GM19351 (cell line): ENCODE measurements at regions not wholly inside any gene's neighbourhood (a gene's known extent, or its start where the extent isn't known, plus 50 kb on each side); places are given as distances from the start of the nearest gene placed in this dataset.

ENCODE experiments used
- ATAC-seq: cut with Tn5 transposase; IDR thresholded peaks from one replicate; pipeline ENCODE4 v1.9.1; 2021; ENCODE audit warnings: mild to moderate bottlenecking, moderate library complexity; ENCODE audit not compliant: unreplicated experiment

GRCh38 chr10:128775743-128776142 lies 649.5 kb upstream of the MKI67 start:
- ATAC-seq, result no peak

DNA sequence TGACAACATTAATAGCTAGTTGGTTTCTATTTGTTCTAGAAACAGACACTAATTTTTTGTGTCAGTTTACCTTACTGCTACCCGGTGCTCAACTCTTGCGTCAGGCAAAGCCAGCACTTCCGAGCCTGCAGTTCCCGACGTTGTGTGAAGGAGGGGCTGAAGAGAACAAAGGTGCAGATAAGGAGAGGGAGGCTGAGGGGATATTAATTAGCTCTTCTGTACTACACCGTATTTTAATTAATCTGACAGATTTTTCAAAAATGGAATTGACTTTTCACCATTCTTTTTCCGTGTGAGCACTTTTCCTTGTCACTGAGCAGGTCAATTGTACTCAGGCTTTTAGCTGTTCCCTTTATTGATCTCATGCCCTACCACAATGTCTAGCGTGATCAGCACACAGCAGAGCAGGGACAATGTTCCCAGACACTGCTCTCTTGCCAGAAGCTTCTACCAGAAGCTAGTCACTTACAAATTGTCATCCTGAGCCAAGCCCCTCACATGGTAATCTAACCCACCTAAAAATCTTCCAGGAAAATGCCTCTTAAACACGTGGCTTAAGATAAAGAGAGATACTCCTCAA lies 650.5 kb upstream of the MKI67 start:
- ATAC-seq, result no peak

GRCh38 chr10:128777342-128777741 lies 651.1 kb upstream of the MKI67 start:
- no peak for ATAC-seq

- ATAC-seq, result no peak
Observed at GRCh38 chr10:128779416-128779815, 653.2 kb upstream of the MKI67 start.

DNA sequence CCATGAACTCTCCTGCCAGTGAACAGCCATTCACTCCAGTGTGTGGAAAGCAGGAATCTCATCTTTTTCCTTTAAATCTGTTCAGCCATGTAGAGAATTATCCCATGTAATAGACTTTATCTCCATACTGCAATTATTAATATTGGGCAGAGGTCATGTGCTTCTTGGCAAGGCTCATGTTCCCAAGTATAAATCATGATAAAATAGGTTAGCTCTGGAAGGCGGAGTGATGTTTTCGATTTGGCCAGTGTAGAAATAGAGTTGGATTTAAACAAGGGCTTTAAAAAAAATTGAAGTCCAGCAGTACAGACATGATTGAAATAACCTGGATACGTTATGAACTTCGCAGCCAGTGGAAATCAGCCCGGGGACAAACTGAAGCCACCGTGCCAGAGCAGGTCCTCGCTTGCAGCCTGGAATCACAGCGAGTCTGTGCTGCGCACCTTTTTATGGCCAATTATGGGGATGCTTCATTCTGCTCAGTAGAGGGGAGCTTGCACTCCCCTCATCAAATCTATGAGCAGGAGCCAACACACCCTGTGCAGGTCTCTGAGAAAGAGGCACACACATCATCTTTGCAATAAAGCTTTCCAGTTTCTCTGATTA lies 654.0 kb upstream of the MKI67 start:
- ATAC-seq, result no peak

DNA sequence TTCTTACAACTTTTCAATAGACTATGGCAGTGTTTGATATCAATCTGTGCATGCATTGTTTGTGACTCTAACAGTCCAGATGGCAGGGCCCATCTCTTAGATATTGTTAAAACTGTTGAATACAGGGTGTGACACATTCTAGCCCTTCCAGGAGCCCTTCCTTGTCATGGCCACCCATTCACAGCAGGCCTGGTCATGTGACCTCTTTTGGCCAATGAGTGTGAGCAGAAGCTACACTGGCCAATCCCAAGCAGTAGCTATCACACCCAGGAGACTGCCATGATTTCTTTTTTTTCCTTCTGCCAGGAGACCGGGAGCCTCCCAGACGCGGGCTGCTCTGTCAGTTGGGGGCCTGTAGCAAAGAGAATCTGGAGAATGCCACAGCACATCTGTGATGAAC lies 655.4 kb upstream of the MKI67 start:
- ATAC-seq, result no peak

- ATAC-seq, result no peak
Observed at GRCh38 chr10:128784444-128784843, 658.2 kb upstream of the MKI67 start.

DNA sequence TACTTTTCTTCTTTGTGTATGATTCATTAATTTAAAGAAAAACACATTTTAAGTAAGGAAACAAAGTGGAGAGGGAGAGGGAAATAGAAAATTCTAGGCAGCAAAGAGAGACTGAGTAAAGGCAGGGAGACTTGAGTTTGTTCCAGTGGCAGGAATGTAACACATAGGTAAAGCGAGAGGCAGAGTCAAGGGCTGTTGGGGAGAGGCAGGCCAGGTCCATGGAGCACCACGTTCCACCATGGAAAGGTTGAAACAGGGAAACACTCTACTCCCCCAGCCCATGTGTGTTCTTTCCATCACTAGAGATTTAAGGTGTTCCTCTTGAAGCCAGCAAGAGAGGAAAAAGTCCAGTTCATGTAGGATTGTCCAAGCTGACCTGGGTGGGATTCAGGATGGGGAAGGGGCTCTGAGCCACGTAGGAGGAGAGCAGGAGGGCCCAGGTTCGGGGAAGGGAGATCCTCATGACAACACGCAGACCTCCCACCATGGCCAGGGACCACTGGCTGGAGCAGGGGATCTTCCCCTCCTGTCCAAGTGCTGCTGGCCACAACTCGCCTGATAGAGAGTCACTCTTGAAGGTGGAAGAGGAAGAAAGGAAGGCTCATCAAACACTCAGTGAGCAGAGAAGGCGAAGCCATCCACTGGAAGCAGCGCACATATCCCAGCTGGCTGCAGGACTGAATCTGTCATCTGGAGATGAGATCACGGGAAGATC lies 666.4 kb upstream of the MKI67 start:
- ATAC-seq, result no peak

DNA sequence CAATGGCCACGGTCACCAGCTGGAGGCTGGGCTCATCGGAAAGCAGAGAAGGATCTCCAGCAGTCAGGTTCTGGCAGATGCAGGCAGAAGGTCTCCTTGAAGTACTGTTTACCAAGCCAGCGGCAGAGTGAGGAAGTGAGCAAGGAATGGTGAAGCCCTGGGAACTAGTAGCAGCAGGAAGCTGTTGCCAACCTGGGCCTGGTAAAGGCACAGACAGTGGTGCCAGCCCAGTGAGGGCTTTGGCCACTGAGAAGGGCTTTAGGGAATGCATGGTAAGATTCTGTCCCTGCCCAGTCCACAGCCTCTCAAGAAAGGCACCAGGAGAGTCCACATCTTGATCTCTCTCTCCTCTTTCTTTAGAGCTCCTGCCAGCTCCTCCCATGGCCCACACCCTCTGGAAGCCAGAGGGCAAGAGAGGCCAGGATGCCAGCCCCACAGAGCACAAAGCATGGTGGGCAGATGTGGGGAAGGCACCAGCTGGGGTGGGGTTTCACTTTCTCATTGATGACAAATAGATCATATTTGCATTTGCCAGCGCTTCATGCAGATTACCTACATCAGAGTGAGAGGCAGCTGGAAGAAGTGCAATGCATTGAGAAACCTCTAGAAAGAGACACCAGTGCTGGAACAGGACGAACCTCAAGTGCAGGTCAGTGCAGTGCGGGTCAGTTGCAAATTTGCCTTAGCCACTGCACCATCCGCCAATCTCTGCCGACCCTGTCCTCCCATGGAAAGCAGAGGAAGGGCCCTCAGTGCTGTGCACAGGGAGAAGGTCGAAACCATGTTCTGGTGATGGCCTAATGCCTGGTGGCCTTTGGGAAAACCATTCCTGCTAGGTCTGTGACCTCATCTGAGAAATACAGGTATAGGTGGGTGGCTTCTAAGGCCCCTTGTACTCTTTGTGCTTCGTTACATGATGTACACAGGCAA lies 667.8 kb upstream of the MKI67 start:
- no peak for ATAC-seq

GRCh38 chr10:128796396-128796912 lies 670.2 kb upstream of the MKI67 start:
- no peak for ATAC-seq

DNA sequence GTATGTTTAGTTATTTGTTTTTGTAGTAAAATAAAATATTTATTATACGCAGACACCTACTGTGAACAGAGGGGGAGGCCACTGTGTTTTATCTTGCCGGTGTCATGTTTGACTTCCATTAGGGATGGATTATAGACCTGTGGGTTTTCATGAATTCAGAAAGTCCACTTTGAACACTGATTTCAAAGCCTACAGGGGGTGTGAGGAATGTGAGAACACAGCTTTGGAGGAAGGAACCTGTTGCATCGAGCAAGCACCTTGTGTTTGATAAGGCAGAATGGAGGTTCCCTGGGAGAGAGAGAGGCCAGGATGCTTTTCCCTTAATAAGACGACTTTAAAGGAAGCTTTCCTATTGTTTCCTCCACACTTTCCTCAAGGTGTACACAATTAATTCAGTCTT lies 665.0 kb upstream of the MGMT start:
- ATAC-seq, result no peak

DNA sequence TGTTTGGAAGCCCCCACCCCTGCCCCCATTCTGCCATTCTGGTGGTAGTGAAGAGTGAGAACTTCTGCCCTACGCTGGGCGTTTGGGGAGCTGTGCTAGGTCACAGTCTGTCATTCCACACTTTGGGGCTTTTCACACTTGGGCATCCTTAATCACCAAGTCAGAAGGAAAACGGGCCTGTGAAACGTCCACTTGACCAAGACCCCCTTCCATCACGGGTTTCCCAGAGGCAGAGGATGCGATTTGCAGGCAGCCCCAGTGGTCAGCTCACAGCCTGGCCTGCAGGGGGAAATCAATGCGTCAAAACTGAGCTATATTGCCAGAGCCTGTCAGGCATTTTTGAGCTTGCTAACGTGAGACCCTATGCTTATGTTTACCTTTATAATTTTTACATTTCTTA lies 663.3 kb upstream of the MGMT start:
- ATAC-seq, result no peak

DNA sequence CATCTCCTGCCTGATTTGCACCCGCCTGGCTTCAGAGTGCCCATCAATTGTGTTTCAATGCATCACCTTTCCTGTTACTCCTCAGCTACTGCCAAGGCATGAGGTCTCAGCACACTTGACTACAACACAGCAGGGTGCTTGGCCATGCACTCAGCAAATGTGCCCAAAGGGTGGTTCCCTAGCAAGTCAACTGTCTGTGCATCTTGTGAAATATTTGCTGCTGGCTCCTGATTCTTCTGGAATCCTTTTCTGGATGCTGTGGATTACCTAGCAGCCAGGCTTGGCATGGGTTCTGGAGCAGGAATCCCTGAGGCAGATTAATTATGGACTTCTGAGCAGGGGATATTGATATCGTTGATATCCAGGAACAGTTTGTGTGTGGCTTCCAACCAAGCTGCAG lies 662.6 kb upstream of the MGMT start:
- no peak for ATAC-seq

GRCh38 chr10:128808921-128809440 lies 658.1 kb upstream of the MGMT start:
- no peak for ATAC-seq

DNA sequence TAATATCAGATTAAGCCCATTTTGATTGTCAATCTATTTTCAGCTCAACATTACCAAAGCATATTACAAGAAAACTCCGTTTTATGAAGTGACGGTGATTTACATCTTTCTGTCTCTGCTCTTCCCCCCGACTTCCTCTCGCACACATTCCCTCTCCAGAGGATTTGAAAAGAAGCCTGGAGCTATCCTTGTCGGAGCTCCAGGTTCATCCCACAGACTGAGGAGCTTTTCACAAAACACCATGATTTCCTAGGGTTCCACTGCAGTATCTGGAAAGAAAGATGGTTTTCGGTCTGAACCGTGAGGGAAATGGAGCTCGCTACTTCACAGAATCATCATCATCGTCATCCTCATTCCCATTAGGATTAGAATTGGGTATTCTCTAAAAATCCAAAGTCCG lies 655.5 kb upstream of the MGMT start:
- ATAC-seq, result no peak

DNA sequence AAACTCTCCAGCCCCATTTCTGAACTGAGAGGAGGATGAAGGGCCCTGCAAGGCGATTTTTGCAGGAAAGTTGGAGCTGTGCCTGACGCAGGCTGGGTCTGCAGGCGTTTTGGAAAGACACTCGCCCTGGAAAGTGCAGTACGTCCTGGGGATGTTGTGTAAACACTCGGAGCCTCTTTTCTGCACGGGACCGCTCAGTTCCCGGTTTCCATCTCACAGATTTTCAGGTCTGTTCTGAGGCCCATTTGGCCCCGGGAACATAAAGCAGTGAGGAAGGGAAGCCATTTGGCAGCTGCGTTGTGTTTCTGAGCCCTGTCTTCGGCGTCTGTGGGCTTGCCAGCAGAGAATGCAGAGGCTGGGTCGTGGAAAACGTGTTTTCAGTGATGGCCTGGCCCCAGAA lies 655.0 kb upstream of the MGMT start:
- ATAC-seq, result no peak

GRCh38 chr10:128813574-128813973 lies 653.5 kb upstream of the MGMT start:
- ATAC-seq, result no peak

DNA sequence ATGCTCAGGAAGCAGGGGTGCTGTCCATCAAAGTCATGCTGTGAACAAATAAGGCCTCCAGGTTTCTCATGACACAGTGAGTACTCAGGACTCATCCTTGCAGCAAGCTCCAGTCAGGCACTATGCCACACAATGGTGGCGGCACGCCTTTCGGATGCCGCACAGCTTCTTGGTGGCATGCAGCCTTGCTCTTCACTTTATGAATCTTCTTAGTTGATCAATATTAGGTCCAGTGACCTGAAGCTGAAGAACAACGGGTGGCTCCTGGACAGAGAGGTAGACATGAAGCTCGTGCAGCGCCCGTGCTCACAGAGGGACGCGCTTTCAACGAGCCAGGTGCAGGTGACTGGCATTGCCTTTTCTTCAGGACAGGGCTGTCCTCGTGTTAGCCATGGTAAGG lies 653.0 kb upstream of the MGMT start:
- ATAC-seq, result no peak

- ATAC-seq, result no peak
Observed at GRCh38 chr10:128814782-128815181, 652.3 kb upstream of the MGMT start.

GRCh38 chr10:128816726-128817125 lies 650.3 kb upstream of the MGMT start:
- no peak for ATAC-seq

- ATAC-seq, result no peak
Observed at GRCh38 chr10:128817636-128818035, 649.4 kb upstream of the MGMT start.
